Activated CD8-positive, alpha-beta T cell treated with anti-CD3 and anti-CD28 coated beads, Interleukin-2, amount 10 ng/mL, durations not matched to agents 7 days and 5 days (primary cell): ENCODE measurements at regions not wholly inside any gene's neighbourhood (a gene's known extent, or its start where the extent isn't known, plus 50 kb on each side); places are given as distances from the start of the nearest gene placed in this dataset.
"Not testable (repeated sequence)": the region's sequence is repeated elsewhere in the genome, so short reads cannot be mapped to it uniquely, and the experiment has no call there.

ENCODE experiments used
- ATAC-seq: fragments of 150-1000 bp; cut with Tn5 transposase; one replicate; pipeline ENCODE4 v1.10.0; 2021; ENCODE audit warnings: moderate library complexity
- CTCF ChIA-PET: fragments of 350-600 bp; sonication (Branson Sonifier 250); formaldehyde crosslinking; loops from one replicate; lab custom pipeline; 2021; ENCODE audit warnings: antibody characterized with exemption; lab: Charles Lee
- POLR2A ChIA-PET: fragments of 350-600 bp; sonication (Branson Sonifier 250); formaldehyde crosslinking; loops from one replicate; lab custom pipeline; 2021; ENCODE audit warnings: antibody characterized with exemption; lab: Charles Lee
- DNase-seq: peaks from one replicate; pipeline ENCODE4 v3.0.0-alpha.2; 2020
- H3K27ac Mint-ChIP-seq: one replicate; pipeline ENCODE4 v1.8.0; 2021; ENCODE audit warnings: mild to moderate bottlenecking, mixed read lengths
- H3K27me3 Mint-ChIP-seq: one replicate; pipeline ENCODE4 v1.8.0; 2021; ENCODE audit warnings: low read depth, mixed read lengths
- H3K36me3 Mint-ChIP-seq: one replicate; pipeline ENCODE4 v1.8.0; 2021; ENCODE audit warnings: low read depth, mixed read lengths
- H3K4me1 Mint-ChIP-seq: one replicate; pipeline ENCODE4 v1.8.0; 2021; ENCODE audit warnings: low read depth, mixed read lengths
- H3K4me3 Mint-ChIP-seq: one replicate; pipeline ENCODE4 v1.8.0; 2021; ENCODE audit warnings: mild to moderate bottlenecking, mixed read lengths
- H3K9me3 Mint-ChIP-seq: one replicate; pipeline ENCODE4 v1.8.0; 2022; ENCODE audit warnings: mixed read lengths; ENCODE audit not compliant: insufficient read depth

- Mint-ChIP-seq H3K9me3 (no peaks in the 10 kb centered on the region), H3K27ac (no peak overlapping the region), H3K4me3 (no peak overlapping the region), H3K4me1 (no peaks in the 10 kb centered on the region), H3K27me3 (peaks cover 25% of the 10 kb centered on the region), H3K36me3 (no peaks in the 10 kb centered on the region)
- CTCF ChIA-PET, result interaction anchor here (0.7 kb wide), 1 partner anchor 14 kb away, joined by 3 read pairs; no protein-coding TSS in a partner anchor
- ATAC-seq (no peak), DNase-seq (no peak)
- POLR2A ChIA-PET, result no interaction called here
Measured at GRCh38 chr6:164720-165119, 127.6 kb upstream of the DUSP22 start.

DNA sequence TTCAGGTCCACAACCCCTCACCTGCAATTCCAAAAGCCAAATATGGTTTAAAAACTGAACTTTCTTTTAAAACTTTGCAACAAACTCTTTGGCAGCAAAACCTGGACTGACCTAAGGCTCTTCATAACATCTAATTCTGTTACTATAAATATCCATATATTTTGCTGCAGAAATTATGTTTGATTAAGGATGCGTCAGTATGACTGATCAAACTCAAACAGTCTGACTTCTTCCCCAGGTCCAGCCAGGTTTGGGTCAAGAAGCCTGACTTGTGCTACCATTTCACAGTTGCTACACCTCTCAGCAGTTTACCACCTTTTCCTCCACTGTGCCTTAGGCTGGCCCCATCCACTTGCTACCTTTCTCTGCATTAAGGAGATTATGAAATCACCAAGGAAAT lies 127.0 kb upstream of the DUSP22 start:
- ChIA-PET CTCF (interaction anchor here (0.7 kb wide), 1 partner anchor 14 kb away, joined by 3 read pairs; no protein-coding TSS in a partner anchor), POLR2A (no interaction called here)
- Mint-ChIP-seq H3K36me3 (no peaks in the 10 kb centered on the region), H3K27me3 (peaks cover 24% of the 10 kb centered on the region), H3K4me3 (no peak overlapping the region), H3K4me1 (no peaks in the 10 kb centered on the region), H3K9me3 (no peaks in the 10 kb centered on the region), H3K27ac (no peak overlapping the region)
- ATAC-seq, result no peak
- no peak for DNase-seq

DNA sequence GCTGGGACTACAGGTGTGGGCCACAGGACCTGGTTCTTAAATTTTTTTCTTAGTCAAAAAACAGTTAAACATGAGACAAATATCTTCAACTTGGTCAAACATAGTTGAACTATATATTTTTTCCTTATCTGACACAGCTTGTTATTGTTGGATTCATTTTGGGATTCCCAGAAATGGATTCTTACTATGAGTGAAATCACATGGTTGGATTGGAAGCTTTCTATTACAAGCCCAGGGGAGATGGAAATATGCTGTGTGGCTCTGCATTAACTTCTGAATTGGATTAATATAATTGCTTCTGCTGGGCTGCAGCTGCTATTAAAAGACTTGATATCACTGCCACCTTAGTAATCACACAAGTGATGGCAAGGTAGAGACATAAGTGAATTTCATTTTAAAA lies 126.4 kb upstream of the DUSP22 start:
- ChIA-PET CTCF (no interaction called here), POLR2A (no interaction called here)
- no peaks in the 10 kb centered on the region for H3K36me3 Mint-ChIP-seq
- no peak overlapping the region for H3K4me3 Mint-ChIP-seq
- no peak overlapping the region for H3K27ac Mint-ChIP-seq
- no peaks in the 10 kb centered on the region for H3K4me1 Mint-ChIP-seq
- no peaks in the 10 kb centered on the region for H3K9me3 Mint-ChIP-seq
- DNase-seq (no peak), ATAC-seq (no peak)
- H3K27me3 Mint-ChIP-seq, result peaks cover 21% of the 10 kb centered on the region

GRCh38 chr6:168865-169455 lies 123.3 kb upstream of the DUSP22 start:
- POLR2A ChIA-PET, result no interaction called here
- H3K4me1 Mint-ChIP-seq, result no peaks in the 10 kb centered on the region
- no peak overlapping the region for H3K27ac Mint-ChIP-seq
- DNase-seq (no peak), ATAC-seq (no peak)
- CTCF ChIA-PET, result interaction anchor here (0.7 to 3.9 kb wide), 8 partner anchors 11 to 382 kb away, joined by 3 to 24 read pairs (median 4); no protein-coding TSS in a partner anchor
- peaks cover 4% of the 10 kb centered on the region for H3K9me3 Mint-ChIP-seq
- H3K27me3 Mint-ChIP-seq, result peaks cover 10% of the 10 kb centered on the region
- H3K4me3 Mint-ChIP-seq, result no peak overlapping the region
- H3K36me3 Mint-ChIP-seq, result no peaks in the 10 kb centered on the region

GRCh38 chr6:174036-174435 lies 118.3 kb upstream of the DUSP22 start:
- Mint-ChIP-seq H3K27me3 (peaks cover 18% of the 10 kb centered on the region), H3K4me3 (no peak overlapping the region), H3K27ac (no peak overlapping the region), H3K4me1 (peaks cover 5% of the 10 kb centered on the region), H3K36me3 (no peaks in the 10 kb centered on the region), H3K9me3 (peaks cover 4% of the 10 kb centered on the region)
- DNase-seq, result no peak
- ATAC-seq, result no peak
- POLR2A ChIA-PET, result no interaction called here
- CTCF ChIA-PET, result no interaction called here

DNA sequence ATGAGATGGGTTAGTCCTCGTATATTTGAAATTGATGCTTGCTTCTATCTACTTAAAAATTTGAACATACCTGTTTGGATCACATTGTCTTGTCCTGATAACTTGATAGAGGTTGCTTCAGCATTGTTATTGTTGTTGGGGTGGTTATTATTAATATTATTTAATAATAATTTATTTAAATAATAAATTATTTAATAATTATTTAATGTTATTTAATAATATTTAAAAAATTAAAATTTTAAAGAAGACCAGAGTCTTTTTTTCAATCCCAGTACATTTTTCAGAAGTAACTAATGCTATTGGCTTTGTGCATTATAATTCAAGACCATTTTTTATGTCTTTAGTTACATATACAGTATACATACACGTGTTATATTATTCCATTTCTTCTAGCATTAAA lies 116.6 kb upstream of the DUSP22 start:
- Mint-ChIP-seq H3K27me3 (peaks cover 15% of the 10 kb centered on the region), H3K27ac (no peak overlapping the region), H3K4me1 (peaks cover 13% of the 10 kb centered on the region), H3K36me3 (peaks cover 3% of the 10 kb centered on the region), H3K9me3 (peaks cover 4% of the 10 kb centered on the region), H3K4me3 (no peak overlapping the region)
- ChIA-PET CTCF (no interaction called here), POLR2A (no interaction called here)
- ATAC-seq, result no peak
- no peak for DNase-seq

DNA sequence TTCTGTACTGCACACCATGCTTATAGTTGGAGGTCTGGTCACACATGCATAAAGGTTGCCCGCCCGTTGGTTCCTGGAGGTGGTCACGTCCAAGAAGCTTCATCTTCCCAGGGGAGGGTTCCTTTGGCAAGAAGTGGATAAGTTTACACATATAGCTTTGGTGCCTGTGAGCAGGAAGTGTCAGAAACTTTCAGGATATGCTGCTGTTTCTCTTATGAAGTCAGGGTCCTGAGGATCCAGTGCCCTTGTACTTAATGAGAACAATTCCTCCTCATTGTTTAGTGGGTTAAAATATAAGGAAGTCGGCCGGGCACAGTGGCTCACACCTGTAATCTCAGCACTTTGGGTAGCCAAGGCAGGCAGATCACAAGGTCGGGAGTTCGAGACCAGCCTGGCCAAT lies 115.5 kb upstream of the DUSP22 start:
- ChIA-PET POLR2A (no interaction called here), CTCF (no interaction called here)
- Mint-ChIP-seq H3K27ac (no peak overlapping the region), H3K36me3 (peaks cover 3% of the 10 kb centered on the region), H3K4me1 (peaks cover 22% of the 10 kb centered on the region), H3K9me3 (peaks cover 4% of the 10 kb centered on the region), H3K27me3 (peaks cover 8% of the 10 kb centered on the region), H3K4me3 (no peak overlapping the region)
- DNase-seq (no peak), ATAC-seq (no peak)

GRCh38 chr6:178119-178518 lies 114.2 kb upstream of the DUSP22 start:
- POLR2A ChIA-PET, result no interaction called here
- no peak for ATAC-seq
- H3K27ac Mint-ChIP-seq, result no peak overlapping the region

GRCh38 chr6:178929-179328 lies 113.4 kb upstream of the DUSP22 start:
- H3K9me3 Mint-ChIP-seq, H3K27me3 Mint-ChIP-seq, ATAC-seq, H3K4me3 Mint-ChIP-seq, H3K27ac Mint-ChIP-seq, POLR2A ChIA-PET, H3K36me3 Mint-ChIP-seq, DNase-seq: not testable (repeated sequence)
- peaks cover 25% of the 10 kb centered on the region for H3K4me1 Mint-ChIP-seq
- CTCF ChIA-PET, result interaction anchor here (3.2 kb wide), 1 partner anchor 9 kb away, joined by 22 read pairs; no protein-coding TSS in a partner anchor

More at GRCh38 chr6:178119-178518, 114.2 kb upstream of the DUSP22 start:
- H3K4me3 Mint-ChIP-seq, result no peak overlapping the region
- peaks cover 3% of the 10 kb centered on the region for H3K36me3 Mint-ChIP-seq
- peaks cover 22% of the 10 kb centered on the region for H3K4me1 Mint-ChIP-seq
- no peaks in the 10 kb centered on the region for H3K9me3 Mint-ChIP-seq
- CTCF ChIA-PET, result interaction anchor here (3.2 kb wide), 1 partner anchor 9 kb away, joined by 22 read pairs; no protein-coding TSS in a partner anchor
- H3K27me3 Mint-ChIP-seq, result peaks cover 8% of the 10 kb centered on the region
- DNase-seq, result no peak

DNA sequence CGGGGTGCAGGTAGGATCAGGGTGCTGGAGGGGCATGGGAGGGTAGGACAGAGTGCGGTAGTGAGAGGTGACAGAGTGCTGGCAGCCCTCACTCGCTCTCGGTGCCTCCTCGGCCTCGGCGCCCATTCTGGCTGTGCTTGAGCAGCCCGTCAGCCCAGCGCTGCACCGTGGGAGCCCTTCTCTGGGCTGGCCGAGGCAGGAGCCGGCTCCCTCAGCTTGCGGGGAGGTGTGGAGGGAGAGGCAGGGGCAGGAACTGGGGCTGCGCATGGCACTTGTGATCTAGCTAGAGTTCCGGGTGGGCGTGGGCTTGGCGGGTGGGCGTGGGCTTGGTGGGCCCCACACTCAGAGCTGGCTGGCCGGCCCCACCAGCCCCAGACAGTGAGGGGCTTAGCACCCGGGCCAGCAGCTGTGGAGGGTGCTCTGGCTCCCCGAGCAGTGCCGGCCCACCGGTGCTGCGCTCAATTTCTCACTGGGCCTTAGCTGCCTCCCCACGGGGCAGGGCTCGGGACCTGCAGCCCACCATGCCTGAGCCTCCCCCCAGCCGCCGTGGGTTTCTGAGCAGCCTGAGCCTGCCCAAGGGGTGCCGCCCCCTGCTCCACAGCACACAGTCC lies 112.8 kb upstream of the DUSP22 start:
- H3K4me3 Mint-ChIP-seq, result no peak overlapping the region

GRCh38 chr6:180091-180694 lies 112.1 kb upstream of the DUSP22 start:
- Mint-ChIP-seq H3K4me1 (peaks cover 33% of the 10 kb centered on the region), H3K27ac (peak overlapping the region; percentile 78), H3K4me3 (peak overlapping the region; percentile 58)
- peak; percentile 56 for DNase-seq
- ChIA-PET POLR2A (interaction anchor here (1.1 to 1.5 kb wide), 5 partner anchors 9 to 214 kb away, joined by 4 to 10 read pairs (median 6); partner anchors contain the start of genes DUSP22 and IRF4), CTCF (interaction anchor here (0.5 to 3.2 kb wide), 8 partner anchors 9 to 1475 kb away, joined by 3 to 22 read pairs (median 4); partner anchors contain the start of gene IRF4)
- H3K9me3 Mint-ChIP-seq, H3K36me3 Mint-ChIP-seq, H3K27me3 Mint-ChIP-seq: not testable (repeated sequence)
- peak; percentile 68 for ATAC-seq

More for the DNA sequence above, 112.8 kb upstream of the DUSP22 start:
- peaks cover 30% of the 10 kb centered on the region for H3K4me1 Mint-ChIP-seq
- H3K9me3 Mint-ChIP-seq, result no peaks in the 10 kb centered on the region
- ChIA-PET POLR2A (interaction anchor here (1.1 to 1.5 kb wide), 4 partner anchors 10 to 215 kb away, joined by 4 to 10 read pairs (median 7); partner anchors contain the start of genes DUSP22 and IRF4), CTCF (interaction anchor here (1.2 to 3.2 kb wide), 4 partner anchors 9 to 31 kb away, joined by 4 to 22 read pairs (median 6); no protein-coding TSS in a partner anchor)
- no peak overlapping the region for H3K27ac Mint-ChIP-seq
- peaks cover 3% of the 10 kb centered on the region for H3K36me3 Mint-ChIP-seq
- ATAC-seq (peak; percentile 12), DNase-seq (no peak)
- peaks cover 8% of the 10 kb centered on the region for H3K27me3 Mint-ChIP-seq
